Adrenal gland (tissue), 5 donors: ENCODE measurements at regions not wholly inside any gene's neighbourhood (a gene's known extent, or its start where the extent isn't known, plus 50 kb on each side); places are given as distances from the start of the nearest gene placed in this dataset.

Source experiments
- POLR2A ChIP-seq, 2 donors: fragments of 450-650 bp; IDR thresholded peaks; one replicate each; pipeline ENCODE4 v1.6.1; 2017; ENCODE audit warnings: antibody characterized with exemption in 2 of 2, mild to moderate bottlenecking in 2 of 2, moderate library complexity in 1 of 2
- TF ChIP-seq, protein P1 (sequence below), 6 experiments: fragments of 450-650 bp in 4 of 6; fragments of 200-600 bp in 2 of 6; sonication (generic) in 1 of 6; IDR thresholded peaks; 1 replicate in 5 of 6; 2 replicates in 1 of 6; pipeline versions ENCODE4 v1.5.1 to v1.8.0; 2016 to 2021; ENCODE audit warnings: antibody characterized with exemption in 6 of 6, mild to moderate bottlenecking in 2 of 6, moderate library complexity in 1 of 6
- donor health status: DM: no; HTN: no; CAD: no.

GRCh38 chr2:5484868-5485267, 207.3 kb upstream of the SOX11 start:
- TF ChIP-seq, protein P1, sequence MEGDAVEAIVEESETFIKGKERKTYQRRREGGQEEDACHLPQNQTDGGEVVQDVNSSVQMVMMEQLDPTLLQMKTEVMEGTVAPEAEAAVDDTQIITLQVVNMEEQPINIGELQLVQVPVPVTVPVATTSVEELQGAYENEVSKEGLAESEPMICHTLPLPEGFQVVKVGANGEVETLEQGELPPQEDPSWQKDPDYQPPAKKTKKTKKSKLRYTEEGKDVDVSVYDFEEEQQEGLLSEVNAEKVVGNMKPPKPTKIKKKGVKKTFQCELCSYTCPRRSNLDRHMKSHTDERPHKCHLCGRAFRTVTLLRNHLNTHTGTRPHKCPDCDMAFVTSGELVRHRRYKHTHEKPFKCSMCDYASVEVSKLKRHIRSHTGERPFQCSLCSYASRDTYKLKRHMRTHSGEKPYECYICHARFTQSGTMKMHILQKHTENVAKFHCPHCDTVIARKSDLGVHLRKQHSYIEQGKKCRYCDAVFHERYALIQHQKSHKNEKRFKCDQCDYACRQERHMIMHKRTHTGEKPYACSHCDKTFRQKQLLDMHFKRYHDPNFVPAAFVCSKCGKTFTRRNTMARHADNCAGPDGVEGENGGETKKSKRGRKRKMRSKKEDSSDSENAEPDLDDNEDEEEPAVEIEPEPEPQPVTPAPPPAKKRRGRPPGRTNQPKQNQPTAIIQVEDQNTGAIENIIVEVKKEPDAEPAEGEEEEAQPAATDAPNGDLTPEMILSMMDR (IDR thresholded peaks at IDR 0.05): no peak
- no peak for TF ChIP-seq POLR2A (IDR thresholded peaks at IDR 0.05)
